Keratinocyte (primary cell): ENCODE measurements at regions not wholly inside any gene's neighbourhood (a gene's known extent, or its start where the extent isn't known, plus 50 kb on each side); places are given as distances from the start of the nearest gene placed in this dataset.

Source experiments
- DNase-seq: peaks from one replicate; pipeline ENCODE4 v3.0.0-alpha.2; 2011; ENCODE audit warnings: low read depth, missing footprints, low spot score
- FAIRE-seq: peaks from 2 replicates; lab custom pipeline; 2011; peaks lifted over from hg19 to GRCh38; lab: Jason Lieb, UNC
- H2AFZ ChIP-seq: 2 replicates; pipeline ENCODE4 v1.6.0; 2012; ENCODE audit warnings: low read length, control low read depth, inconsistent platforms; ENCODE audit not compliant: control insufficient read depth
- H3K27ac ChIP-seq: 2 replicates; pipeline ENCODE4 v1.5.1; 2011; ENCODE audit warnings: low read length; ENCODE audit not compliant: control insufficient read depth, insufficient read depth
- H3K27me3 ChIP-seq: 3 replicates; pipeline ENCODE4 v1.6.0; 2011; ENCODE audit warnings: low read length; ENCODE audit not compliant: control insufficient read depth, insufficient read depth; ENCODE audit errors: extremely low read depth
- H3K36me3 ChIP-seq, 2 experiments: 2 replicates in 1 of 2; 3 replicates in 1 of 2; pipeline ENCODE4 v1.5.1; 2011; ENCODE audit warnings: low read length in 2 of 2, mild to moderate bottlenecking in 1 of 2; ENCODE audit not compliant: control insufficient read depth in 2 of 2, insufficient read depth in 2 of 2; ENCODE audit errors: extremely low read depth in 1 of 2
- H3K4me1 ChIP-seq: 3 replicates; pipeline ENCODE4 v1.5.1; 2011; ENCODE audit warnings: low read length; ENCODE audit not compliant: control insufficient read depth, insufficient read depth; ENCODE audit errors: extremely low read depth
- H3K4me2 ChIP-seq: 3 replicates; pipeline ENCODE4 v1.6.0; 2011; ENCODE audit warnings: low read depth, low read length; ENCODE audit not compliant: control insufficient read depth, insufficient read depth; ENCODE audit errors: extremely low read depth
- H3K4me3 ChIP-seq, 3 experiments: fragments of 200-600 bp in 1 of 3; sonication (generic) in 1 of 3; 2 replicates in 2 of 3; 3 replicates in 1 of 3; pipeline ENCODE4 v1.5.1; 2011 to 2016; ENCODE audit warnings: low read length in 3 of 3, mild to moderate bottlenecking in 3 of 3, control low read depth in 2 of 3, inconsistent platforms in 1 of 3, low read depth in 1 of 3, mixed read lengths in 1 of 3, mixed run types in 1 of 3, moderate library complexity in 1 of 3; ENCODE audit not compliant: control insufficient read depth in 2 of 3, insufficient read depth in 2 of 3; ENCODE audit errors: extremely low read depth in 1 of 3
- H3K79me2 ChIP-seq: 2 replicates; pipeline ENCODE4 v1.6.0; 2012; ENCODE audit warnings: low read length; ENCODE audit not compliant: control insufficient read depth, insufficient read depth
- H3K9ac ChIP-seq: 3 replicates; pipeline ENCODE4 v1.6.0; 2011; ENCODE audit warnings: low read length; ENCODE audit not compliant: control insufficient read depth, insufficient read depth; ENCODE audit errors: extremely low read depth
- H3K9me1 ChIP-seq: 3 replicates; pipeline ENCODE4 v1.6.0; 2011; ENCODE audit warnings: low read length; ENCODE audit not compliant: control insufficient read depth, insufficient read depth; ENCODE audit errors: extremely low read depth
- H3K9me3 ChIP-seq: 2 replicates; pipeline ENCODE4 v1.5.1; 2012; ENCODE audit warnings: low read depth, low read length; ENCODE audit not compliant: control insufficient read depth
- H4K20me1 ChIP-seq: 3 replicates; pipeline ENCODE4 v1.6.0; 2011; ENCODE audit warnings: low read length; ENCODE audit not compliant: control insufficient read depth, insufficient read depth; ENCODE audit errors: extremely low read depth
- EZH2 ChIP-seq: IDR thresholded peaks from one replicate; pipeline ENCODE4 v1.6.1; 2012; ENCODE audit warnings: inconsistent platforms, mild to moderate bottlenecking, low read length, moderate library complexity
- dilution Hi-C: fragments of 300-500 bp; cut with MboI; formaldehyde crosslinking; loops from one replicate; pipeline ENCODE4 v1.7.0; 2020; ENCODE audit warnings: low sequenced_read_pairs; ENCODE audit not compliant: extremely low pct_ligation_motif_present
- TF ChIP-seq, protein P1 (sequence below), 3 experiments: IDR thresholded peaks in 1 of 3; conservative IDR thresholded peaks in 1 of 3; optimal IDR thresholded peaks in 1 of 3; 2 replicates in 2 of 3; 3 replicates in 1 of 3; pipeline versions ENCODE3 to v1.5.1; 2011; ENCODE audit warnings: low read length in 3 of 3, mild to moderate bottlenecking in 3 of 3, moderate library complexity in 2 of 3, control low read depth in 1 of 3, inconsistent platforms in 1 of 3; ENCODE audit not compliant: insufficient read depth in 2 of 3; ENCODE audit errors: extremely low read depth in 1 of 3

DNA sequence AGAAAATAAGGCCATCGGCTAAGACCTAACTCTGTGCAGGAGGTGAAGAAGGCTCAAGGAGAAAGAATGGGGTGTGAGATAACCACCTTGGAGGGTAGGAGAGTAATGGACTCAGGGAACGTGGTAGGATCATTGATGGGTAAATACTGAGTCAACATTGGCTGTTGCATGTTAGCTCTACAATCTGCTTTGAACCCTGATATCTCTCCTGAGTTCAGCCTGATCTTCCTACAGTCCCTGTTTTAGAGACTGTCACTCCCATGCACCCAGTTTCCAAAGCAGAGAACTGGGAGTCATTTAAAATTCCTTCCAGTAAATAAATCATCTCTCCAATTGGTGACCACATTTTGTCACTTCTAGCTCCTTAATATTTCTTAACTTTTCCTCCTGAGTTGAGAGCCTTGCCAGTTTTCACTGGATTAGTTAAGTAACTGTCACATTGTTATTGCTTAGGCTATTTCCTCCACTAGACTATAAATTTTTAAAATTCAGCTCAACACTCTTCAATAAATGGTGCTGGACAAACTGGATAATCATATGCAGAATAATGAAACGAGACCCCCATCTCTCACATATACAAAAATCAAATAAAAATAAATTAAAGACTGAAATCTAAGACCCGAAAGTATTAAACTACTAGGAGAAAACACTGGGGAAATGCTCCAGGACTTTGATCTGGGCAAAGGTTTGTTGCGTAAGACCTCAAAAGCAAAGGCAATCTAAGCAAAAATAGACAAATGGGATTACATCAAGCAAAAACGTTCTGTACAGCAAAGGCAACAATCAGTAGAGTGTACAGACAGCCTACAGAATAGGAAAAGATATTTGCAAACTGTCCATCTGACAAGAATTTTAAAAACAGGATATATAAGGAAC lies 138.9 kb upstream of the TMEM170B start:
- no peak overlapping the region for H3K27ac ChIP-seq
- no peak overlapping the region for H3K9ac ChIP-seq
- peaks cover 5% of the 10 kb centered on the region for H3K4me1 ChIP-seq
- no peak overlapping the region for H3K4me2 ChIP-seq
- H3K4me3 ChIP-seq, result no peak overlapping the region
- no peaks in the 10 kb centered on the region for H3K9me1 ChIP-seq
- no peaks in the 10 kb centered on the region for H3K9me3 ChIP-seq
- H3K79me2 ChIP-seq, result no peaks in the 10 kb centered on the region
- dilution Hi-C loops, result no loop called here
- FAIRE-seq, result no peak
- no peak for TF ChIP-seq EZH2
- TF ChIP-seq, protein P1, sequence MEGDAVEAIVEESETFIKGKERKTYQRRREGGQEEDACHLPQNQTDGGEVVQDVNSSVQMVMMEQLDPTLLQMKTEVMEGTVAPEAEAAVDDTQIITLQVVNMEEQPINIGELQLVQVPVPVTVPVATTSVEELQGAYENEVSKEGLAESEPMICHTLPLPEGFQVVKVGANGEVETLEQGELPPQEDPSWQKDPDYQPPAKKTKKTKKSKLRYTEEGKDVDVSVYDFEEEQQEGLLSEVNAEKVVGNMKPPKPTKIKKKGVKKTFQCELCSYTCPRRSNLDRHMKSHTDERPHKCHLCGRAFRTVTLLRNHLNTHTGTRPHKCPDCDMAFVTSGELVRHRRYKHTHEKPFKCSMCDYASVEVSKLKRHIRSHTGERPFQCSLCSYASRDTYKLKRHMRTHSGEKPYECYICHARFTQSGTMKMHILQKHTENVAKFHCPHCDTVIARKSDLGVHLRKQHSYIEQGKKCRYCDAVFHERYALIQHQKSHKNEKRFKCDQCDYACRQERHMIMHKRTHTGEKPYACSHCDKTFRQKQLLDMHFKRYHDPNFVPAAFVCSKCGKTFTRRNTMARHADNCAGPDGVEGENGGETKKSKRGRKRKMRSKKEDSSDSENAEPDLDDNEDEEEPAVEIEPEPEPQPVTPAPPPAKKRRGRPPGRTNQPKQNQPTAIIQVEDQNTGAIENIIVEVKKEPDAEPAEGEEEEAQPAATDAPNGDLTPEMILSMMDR (optimal IDR thresholded peaks at IDR 0.05 in 1 of 3, IDR thresholded peaks at IDR 0.05 in 1 of 3, conservative IDR thresholded peaks at IDR 0.05 in 1 of 3; ENCODE audit: extremely low read depth in 1 of 3, insufficient read depth in 2 of 3, low read length in 3 of 3), result no peak
- H2AFZ ChIP-seq, result no peak overlapping the region
- no peaks in the 10 kb centered on the region for H3K27me3 ChIP-seq
- H3K36me3 ChIP-seq, result no peaks in the 10 kb centered on the region
- no peak for DNase-seq
- H4K20me1 ChIP-seq, result no peaks in the 10 kb centered on the region

DNA sequence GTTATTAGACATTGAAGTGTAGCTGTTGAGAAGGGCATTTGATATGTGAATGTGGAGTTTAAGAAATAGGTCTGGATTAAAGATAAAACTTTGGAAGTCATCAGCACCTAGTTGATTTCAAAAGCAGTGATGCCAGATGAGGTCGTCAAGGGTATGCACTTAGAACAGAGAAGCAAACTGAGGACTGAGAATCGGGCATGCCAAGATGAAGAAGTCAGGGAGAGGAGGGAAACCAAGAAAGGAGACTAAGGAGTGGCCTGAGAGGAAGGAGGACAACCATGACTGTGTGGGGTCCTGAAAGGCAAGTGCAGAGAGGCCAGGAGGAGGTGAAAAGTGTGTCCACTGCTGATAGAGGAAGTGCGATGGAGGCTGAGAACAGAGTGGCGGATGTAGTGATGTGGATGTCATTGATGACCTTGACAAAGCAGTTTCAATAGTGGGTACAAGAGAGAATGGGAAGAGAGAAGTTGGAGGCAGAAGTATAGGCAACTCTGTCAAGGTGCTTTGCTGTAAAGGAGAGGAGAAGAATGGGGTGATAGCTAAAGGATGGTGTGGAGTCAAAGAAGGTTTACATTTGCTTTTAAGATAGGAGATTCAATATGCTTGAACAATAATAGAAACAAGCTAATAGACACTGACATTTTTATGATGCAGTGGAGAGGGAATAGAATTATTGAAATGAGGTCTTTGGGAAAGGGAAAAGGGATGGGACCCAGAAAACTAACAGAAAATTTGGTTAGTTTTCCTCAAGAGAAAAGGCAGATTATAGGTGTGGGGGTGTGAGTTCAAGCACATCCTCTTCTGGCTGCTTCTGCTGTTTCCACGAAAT lies 139.7 kb upstream of the TMEM170B start:
- Histone ChIP-seq H3K4me2 (no peak overlapping the region), H3K9me3 (no peaks in the 10 kb centered on the region), H3K9ac (no peak overlapping the region), H2AFZ (no peak overlapping the region), H3K36me3 (no peaks in the 10 kb centered on the region), H3K4me1 (peaks cover 11% of the 10 kb centered on the region), H3K27me3 (no peaks in the 10 kb centered on the region), H3K9me1 (no peaks in the 10 kb centered on the region), H4K20me1 (no peaks in the 10 kb centered on the region), H3K4me3 (no peak overlapping the region), H3K27ac (no peak overlapping the region), H3K79me2 (no peaks in the 10 kb centered on the region)
- dilution Hi-C loops, result no loop called here
- FAIRE-seq (no peak), DNase-seq (no peak)
- TF ChIP-seq EZH2, result no peak
- TF ChIP-seq, protein P1 (optimal IDR thresholded peaks at IDR 0.05 in 1 of 3, IDR thresholded peaks at IDR 0.05 in 1 of 3, conservative IDR thresholded peaks at IDR 0.05 in 1 of 3; ENCODE audit: extremely low read depth in 1 of 3, insufficient read depth in 2 of 3, low read length in 3 of 3), result no peak
